Upper lobe of left lung (tissue), 4 donors: ENCODE measurements at regions not wholly inside any gene's neighbourhood (a gene's known extent, or its start where the extent isn't known, plus 50 kb on each side); places are given as distances from the start of the nearest gene placed in this dataset.

Source experiments
- CTCF ChIP-seq, 6 experiments: fragments of 450-650 bp in 4 of 6; fragments of 200-600 bp in 2 of 6; sonication (generic) in 2 of 6; IDR thresholded peaks; one replicate each; pipeline ENCODE4 v1.5.1; 2016 to 2019; ENCODE audit warnings: antibody characterized with exemption in 6 of 6
- EP300 ChIP-seq, 4 donors: sonication (generic); formaldehyde crosslinking; IDR thresholded peaks; one replicate each; pipeline ENCODE4 v1.5.1; 2017; ENCODE audit warnings: antibody characterized with exemption in 4 of 4, control low read depth in 2 of 4
- POLR2A ChIP-seq, 4 donors: fragments of 450-650 bp; IDR thresholded peaks; one replicate each; pipeline ENCODE4 v1.5.1; 2016 to 2017; ENCODE audit warnings: antibody characterized with exemption in 4 of 4, mild to moderate bottlenecking in 2 of 4
- POLR2AphosphoS5 ChIP-seq, 2 donors: sonication (generic); formaldehyde crosslinking; IDR thresholded peaks; one replicate each; pipeline ENCODE4 v1.5.1; 2017; ENCODE audit warnings: antibody characterized with exemption in 2 of 2

- TF ChIP-seq CTCF (IDR thresholded peaks at IDR 0.05) (no peak), POLR2AphosphoS5 (IDR thresholded peaks at IDR 0.05) (no peak), POLR2A (IDR thresholded peaks at IDR 0.05) (no peak), EP300 (IDR thresholded peaks at IDR 0.05) (no peak)
Observed at GRCh38 chr9:111108946-111109345, 70.7 kb upstream of the LPAR1 start.
